ENCODE measurements at regions not wholly inside any gene's neighbourhood (a gene's known extent, or its start where the extent isn't known, plus 50 kb on each side); places are given as distances from the start of the nearest gene placed in this dataset.

DNA sequence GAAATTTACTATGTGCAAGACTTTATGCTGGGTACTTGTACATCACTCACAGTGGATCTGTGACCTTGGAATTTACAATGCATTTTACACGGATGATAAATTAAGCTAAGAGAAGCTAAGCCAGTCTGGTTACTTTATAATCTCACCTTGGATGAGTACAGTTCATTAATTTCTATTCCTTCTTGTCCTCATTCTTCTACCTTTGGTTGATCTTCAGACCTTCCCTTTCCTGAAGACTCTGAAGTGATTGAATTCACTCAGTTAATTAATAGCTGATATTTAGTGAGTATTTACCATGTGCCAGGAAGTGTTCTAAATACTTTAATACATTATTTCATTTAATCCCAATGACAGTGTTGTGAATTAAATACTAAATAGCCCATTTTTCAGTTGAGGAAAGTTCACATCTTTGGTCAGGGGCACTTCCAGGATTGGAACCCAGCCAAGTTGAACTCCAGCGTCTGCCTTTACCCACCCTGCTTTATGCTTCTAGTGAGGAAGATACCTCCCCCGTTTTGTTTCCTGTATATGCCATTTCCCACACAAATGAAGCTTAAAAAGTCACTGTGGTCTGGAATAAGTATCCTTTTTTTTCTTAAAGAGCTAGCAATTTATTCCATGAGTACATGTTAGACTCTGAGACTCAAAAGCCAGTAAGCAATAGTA lies 146.6 kb downstream of the TLR5 start:
- Histone ChIP-seq H2AFZ (ENCODE audit: low read length) (no peak overlapping the region), H3K36me3 (ENCODE audit: insufficient read depth, low read length) (no peaks in the 10 kb centered on the region), H3K9me3 (ENCODE audit: insufficient read depth, low read depth, low read length) (no peaks in the 10 kb centered on the region), H3K4me3 (ENCODE audit: low read length, poor library complexity, severe bottlenecking) (no peak overlapping the region), H3K4me2 (ENCODE audit: low read depth, low read length, poor library complexity, severe bottlenecking) (peak overlapping the region; percentile 52), H3K9me2 (replicated peaks; ENCODE audit: low read depth, low read length) (no peaks in the 10 kb centered on the region), H3K27me3 (ENCODE audit: insufficient read depth, low read length, poor library complexity, severe bottlenecking) (no peaks in the 10 kb centered on the region), H3K4me1 (ENCODE audit: insufficient read depth, low read length, poor library complexity, severe bottlenecking) (peaks cover 13% of the 10 kb centered on the region), H3K79me2 (ENCODE audit: insufficient read depth, low read length) (no peaks in the 10 kb centered on the region), H3F3A (ENCODE audit: low read depth) (no peaks in the 10 kb centered on the region), H3K9ac (ENCODE audit: low read depth, low read length, poor library complexity, severe bottlenecking) (no peak overlapping the region), H4K20me1 (ENCODE audit: insufficient read depth, low read length, poor library complexity, severe bottlenecking) (no peaks in the 10 kb centered on the region)
- TF ChIP-seq, protein P1, sequence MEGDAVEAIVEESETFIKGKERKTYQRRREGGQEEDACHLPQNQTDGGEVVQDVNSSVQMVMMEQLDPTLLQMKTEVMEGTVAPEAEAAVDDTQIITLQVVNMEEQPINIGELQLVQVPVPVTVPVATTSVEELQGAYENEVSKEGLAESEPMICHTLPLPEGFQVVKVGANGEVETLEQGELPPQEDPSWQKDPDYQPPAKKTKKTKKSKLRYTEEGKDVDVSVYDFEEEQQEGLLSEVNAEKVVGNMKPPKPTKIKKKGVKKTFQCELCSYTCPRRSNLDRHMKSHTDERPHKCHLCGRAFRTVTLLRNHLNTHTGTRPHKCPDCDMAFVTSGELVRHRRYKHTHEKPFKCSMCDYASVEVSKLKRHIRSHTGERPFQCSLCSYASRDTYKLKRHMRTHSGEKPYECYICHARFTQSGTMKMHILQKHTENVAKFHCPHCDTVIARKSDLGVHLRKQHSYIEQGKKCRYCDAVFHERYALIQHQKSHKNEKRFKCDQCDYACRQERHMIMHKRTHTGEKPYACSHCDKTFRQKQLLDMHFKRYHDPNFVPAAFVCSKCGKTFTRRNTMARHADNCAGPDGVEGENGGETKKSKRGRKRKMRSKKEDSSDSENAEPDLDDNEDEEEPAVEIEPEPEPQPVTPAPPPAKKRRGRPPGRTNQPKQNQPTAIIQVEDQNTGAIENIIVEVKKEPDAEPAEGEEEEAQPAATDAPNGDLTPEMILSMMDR (conservative IDR thresholded peaks at IDR 0.05; ENCODE audit: low read length): no peak
- TF ChIP-seq EZH2phosphoT487 (IDR thresholded peaks at IDR 0.05; ENCODE audit: borderline replicate concordance): no peak

DNA sequence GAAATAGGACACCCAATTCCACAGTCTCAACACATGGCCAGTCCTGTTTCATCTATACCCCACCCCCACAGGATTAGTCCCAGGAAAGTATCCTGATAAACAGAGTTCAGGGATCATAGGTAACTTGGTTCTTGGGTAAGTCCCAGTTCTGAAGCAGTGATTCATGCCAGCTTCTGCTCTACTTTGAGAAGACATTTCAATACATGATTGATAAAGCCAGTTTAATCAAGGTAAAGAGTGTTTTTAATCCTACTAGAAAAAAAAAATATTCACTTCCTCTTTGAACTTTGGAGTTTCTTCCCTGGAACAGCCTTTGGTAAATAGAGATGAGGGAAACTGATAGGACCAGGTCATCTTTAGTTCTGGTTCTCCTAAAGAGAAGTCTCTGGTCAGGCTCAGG lies 142.4 kb downstream of the TLR5 start:
- H3K4me3 ChIP-seq (ENCODE audit: low read length, poor library complexity, severe bottlenecking): no peak overlapping the region
- H3K4me2 ChIP-seq (ENCODE audit: low read depth, low read length, poor library complexity, severe bottlenecking): no peak overlapping the region
- peaks cover 13% of the 10 kb centered on the region for H3K4me1 ChIP-seq (ENCODE audit: insufficient read depth, low read length, poor library complexity, severe bottlenecking)

DNA sequence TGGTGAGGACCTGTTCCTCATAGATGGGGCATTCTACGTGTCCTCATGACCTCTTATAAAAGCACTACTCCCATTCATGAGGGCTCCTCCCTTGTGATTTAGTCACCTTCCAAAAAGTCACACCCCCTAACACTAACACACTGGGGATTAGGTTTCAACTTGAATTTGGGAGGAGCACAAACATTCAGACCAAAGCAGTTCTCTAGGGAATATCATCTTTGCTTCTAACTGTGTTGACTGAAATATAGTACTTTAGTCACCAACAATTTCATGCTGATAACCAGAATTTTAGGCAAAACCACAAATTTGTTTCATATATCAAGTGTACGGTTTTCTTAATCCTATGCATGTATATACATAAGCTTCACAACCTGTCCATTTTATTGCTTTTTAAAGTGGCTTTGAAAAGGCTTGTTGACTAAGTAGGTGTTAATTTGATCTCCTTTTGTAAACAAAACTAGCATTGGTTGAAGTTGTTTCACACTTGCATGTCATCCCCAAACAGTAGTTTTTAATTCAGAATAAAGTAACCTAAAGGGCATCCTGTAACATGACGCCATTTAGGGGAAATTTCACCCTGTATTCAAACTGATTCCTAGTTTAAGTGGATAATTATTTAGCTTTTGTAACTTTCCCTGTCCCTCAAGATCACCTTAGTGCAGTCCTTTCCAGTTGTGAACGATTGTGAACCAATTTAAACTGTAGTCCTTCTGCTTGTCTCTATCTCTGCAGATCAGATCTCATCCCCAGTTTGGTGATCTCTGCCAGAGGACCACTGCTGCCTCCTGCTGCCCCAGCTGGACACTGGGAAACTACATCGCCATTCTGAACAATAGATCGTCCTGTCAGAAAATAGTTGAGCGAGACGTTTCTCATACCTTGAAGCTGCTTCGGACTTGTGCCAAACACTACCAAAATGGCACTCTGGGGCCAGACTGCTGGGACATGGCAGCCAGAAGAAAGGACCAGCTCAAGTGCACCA lies 141.1 kb downstream of the TLR5 start:
- Histone ChIP-seq H4K20me1 (ENCODE audit: insufficient read depth, low read length, poor library complexity, severe bottlenecking) (no peaks in the 10 kb centered on the region), H3K9me2 (replicated peaks; ENCODE audit: low read depth, low read length) (no peaks in the 10 kb centered on the region), H3F3A (ENCODE audit: low read depth) (no peaks in the 10 kb centered on the region), H3K36me3 (ENCODE audit: insufficient read depth, low read length) (peaks cover 4% of the 10 kb centered on the region; the same call in 1 of the 2 replicates), H3K9me3 (ENCODE audit: insufficient read depth, low read depth, low read length) (no peaks in the 10 kb centered on the region), H2AFZ (ENCODE audit: low read length) (no peak overlapping the region), H3K27me3 (ENCODE audit: insufficient read depth, low read length, poor library complexity, severe bottlenecking) (no peaks in the 10 kb centered on the region), H3K4me2 (ENCODE audit: low read depth, low read length, poor library complexity, severe bottlenecking) (no peak overlapping the region), H3K4me3 (ENCODE audit: low read length, poor library complexity, severe bottlenecking) (no peak overlapping the region), H3K4me1 (ENCODE audit: insufficient read depth, low read length, poor library complexity, severe bottlenecking) (peaks cover under 1% of the 10 kb centered on the region), H3K79me2 (ENCODE audit: insufficient read depth, low read length) (no peaks in the 10 kb centered on the region), H3K9ac (ENCODE audit: low read depth, low read length, poor library complexity, severe bottlenecking) (no peak overlapping the region)
- no peak for TF ChIP-seq EZH2phosphoT487 (IDR thresholded peaks at IDR 0.05; ENCODE audit: borderline replicate concordance)
- TF ChIP-seq, protein P1 (conservative IDR thresholded peaks at IDR 0.05; ENCODE audit: low read length): peak; percentile 48

More for the DNA sequence above, 142.4 kb downstream of the TLR5 start:
- Histone ChIP-seq H3K36me3 (ENCODE audit: insufficient read depth, low read length) (peaks cover 4% of the 10 kb centered on the region; the same call in 1 of the 2 replicates), H3K27me3 (ENCODE audit: insufficient read depth, low read length, poor library complexity, severe bottlenecking) (no peaks in the 10 kb centered on the region), H3K9ac (ENCODE audit: low read depth, low read length, poor library complexity, severe bottlenecking) (no peak overlapping the region), H2AFZ (ENCODE audit: low read length) (no peak overlapping the region), H4K20me1 (ENCODE audit: insufficient read depth, low read length, poor library complexity, severe bottlenecking) (no peaks in the 10 kb centered on the region), H3F3A (ENCODE audit: low read depth) (no peaks in the 10 kb centered on the region), H3K9me3 (ENCODE audit: insufficient read depth, low read depth, low read length) (no peaks in the 10 kb centered on the region), H3K79me2 (ENCODE audit: insufficient read depth, low read length) (no peaks in the 10 kb centered on the region), H3K9me2 (replicated peaks; ENCODE audit: low read depth, low read length) (no peaks in the 10 kb centered on the region)
- TF ChIP-seq EZH2phosphoT487 (IDR thresholded peaks at IDR 0.05; ENCODE audit: borderline replicate concordance): no peak
- TF ChIP-seq, protein P1 (conservative IDR thresholded peaks at IDR 0.05; ENCODE audit: low read length): no peak

Measured in Loucy (cell line).